ENCODE measurements at regions not wholly inside any gene's neighbourhood (a gene's known extent, or its start where the extent isn't known, plus 50 kb on each side); places are given as distances from the start of the nearest gene placed in this dataset.

DNA sequence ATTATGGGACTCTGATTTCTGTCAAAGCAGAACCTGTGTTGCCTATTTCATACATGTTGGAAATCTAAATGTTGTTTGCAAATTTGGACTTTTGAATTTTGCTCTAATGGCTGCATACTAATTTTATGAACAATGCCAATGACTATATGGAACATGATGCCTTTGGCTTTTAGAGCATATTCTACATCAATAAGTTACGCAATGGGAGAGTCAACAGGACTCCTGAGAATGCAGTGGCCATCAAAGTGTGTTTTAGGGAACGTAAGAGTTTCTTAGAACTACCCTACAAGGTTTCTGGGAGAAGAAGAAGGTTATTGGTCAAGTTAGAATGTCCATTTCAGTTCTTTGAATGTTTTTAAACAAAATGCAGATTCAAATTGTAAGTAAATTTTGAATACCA lies 76.1 kb downstream of the SLIT2 start:
- TF ChIP-seq, protein P1, sequence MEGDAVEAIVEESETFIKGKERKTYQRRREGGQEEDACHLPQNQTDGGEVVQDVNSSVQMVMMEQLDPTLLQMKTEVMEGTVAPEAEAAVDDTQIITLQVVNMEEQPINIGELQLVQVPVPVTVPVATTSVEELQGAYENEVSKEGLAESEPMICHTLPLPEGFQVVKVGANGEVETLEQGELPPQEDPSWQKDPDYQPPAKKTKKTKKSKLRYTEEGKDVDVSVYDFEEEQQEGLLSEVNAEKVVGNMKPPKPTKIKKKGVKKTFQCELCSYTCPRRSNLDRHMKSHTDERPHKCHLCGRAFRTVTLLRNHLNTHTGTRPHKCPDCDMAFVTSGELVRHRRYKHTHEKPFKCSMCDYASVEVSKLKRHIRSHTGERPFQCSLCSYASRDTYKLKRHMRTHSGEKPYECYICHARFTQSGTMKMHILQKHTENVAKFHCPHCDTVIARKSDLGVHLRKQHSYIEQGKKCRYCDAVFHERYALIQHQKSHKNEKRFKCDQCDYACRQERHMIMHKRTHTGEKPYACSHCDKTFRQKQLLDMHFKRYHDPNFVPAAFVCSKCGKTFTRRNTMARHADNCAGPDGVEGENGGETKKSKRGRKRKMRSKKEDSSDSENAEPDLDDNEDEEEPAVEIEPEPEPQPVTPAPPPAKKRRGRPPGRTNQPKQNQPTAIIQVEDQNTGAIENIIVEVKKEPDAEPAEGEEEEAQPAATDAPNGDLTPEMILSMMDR (conservative IDR thresholded peaks at IDR 0.05; ENCODE audit: low read depth, low read length) = no peak
- TF ChIP-seq SMC3 (IDR thresholded peaks at IDR 0.05; ENCODE audit: low read depth, low read length) (no peak), POLR2A (IDR thresholded peaks at IDR 0.05; ENCODE audit: low read depth, low read length) (no peak), RFX5 (IDR thresholded peaks at IDR 0.05; ENCODE audit: low read depth, low read length) (no peak), NFE2L2 (IDR thresholded peaks at IDR 0.05; ENCODE audit: low read depth, low read length) (no peak), RAD21 (IDR thresholded peaks at IDR 0.05; ENCODE audit: low read length) (no peak), MAFK (IDR thresholded peaks at IDR 0.05; ENCODE audit: low read depth, low read length) (no peak), MAZ (IDR thresholded peaks at IDR 0.05; ENCODE audit: borderline replicate concordance, low read depth, low read length) (no peak), BHLHE40 (IDR thresholded peaks at IDR 0.05; ENCODE audit: low read depth, low read length) (no peak), CEBPB (IDR thresholded peaks at IDR 0.05; ENCODE audit: low read depth, low read length) (peak; percentile 82), CHD1 (IDR thresholded peaks at IDR 0.05; ENCODE audit: low read depth, low read length) (no peak), FOS (IDR thresholded peaks at IDR 0.05; ENCODE audit: low read depth, low read length) (no peak)
- TF ChIP-seq, protein P2, sequence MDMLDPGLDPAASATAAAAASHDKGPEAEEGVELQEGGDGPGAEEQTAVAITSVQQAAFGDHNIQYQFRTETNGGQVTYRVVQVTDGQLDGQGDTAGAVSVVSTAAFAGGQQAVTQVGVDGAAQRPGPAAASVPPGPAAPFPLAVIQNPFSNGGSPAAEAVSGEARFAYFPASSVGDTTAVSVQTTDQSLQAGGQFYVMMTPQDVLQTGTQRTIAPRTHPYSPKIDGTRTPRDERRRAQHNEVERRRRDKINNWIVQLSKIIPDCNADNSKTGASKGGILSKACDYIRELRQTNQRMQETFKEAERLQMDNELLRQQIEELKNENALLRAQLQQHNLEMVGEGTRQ (IDR thresholded peaks at IDR 0.05; ENCODE audit: low read depth, low read length) = no peak
- TF ChIP-seq, protein P3, sequence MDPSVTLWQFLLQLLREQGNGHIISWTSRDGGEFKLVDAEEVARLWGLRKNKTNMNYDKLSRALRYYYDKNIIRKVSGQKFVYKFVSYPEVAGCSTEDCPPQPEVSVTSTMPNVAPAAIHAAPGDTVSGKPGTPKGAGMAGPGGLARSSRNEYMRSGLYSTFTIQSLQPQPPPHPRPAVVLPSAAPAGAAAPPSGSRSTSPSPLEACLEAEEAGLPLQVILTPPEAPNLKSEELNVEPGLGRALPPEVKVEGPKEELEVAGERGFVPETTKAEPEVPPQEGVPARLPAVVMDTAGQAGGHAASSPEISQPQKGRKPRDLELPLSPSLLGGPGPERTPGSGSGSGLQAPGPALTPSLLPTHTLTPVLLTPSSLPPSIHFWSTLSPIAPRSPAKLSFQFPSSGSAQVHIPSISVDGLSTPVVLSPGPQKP (IDR thresholded peaks at IDR 0.05; ENCODE audit: borderline replicate concordance, low read depth, low read length) = no peak
